ENCODE measurements at regions not wholly inside any gene's neighbourhood (a gene's known extent, or its start where the extent isn't known, plus 50 kb on each side); places are given as distances from the start of the nearest gene placed in this dataset.
"Not testable (repeated sequence)": the region's sequence is repeated elsewhere in the genome, so short reads cannot be mapped to it uniquely, and the experiment has no call there.

DNA sequence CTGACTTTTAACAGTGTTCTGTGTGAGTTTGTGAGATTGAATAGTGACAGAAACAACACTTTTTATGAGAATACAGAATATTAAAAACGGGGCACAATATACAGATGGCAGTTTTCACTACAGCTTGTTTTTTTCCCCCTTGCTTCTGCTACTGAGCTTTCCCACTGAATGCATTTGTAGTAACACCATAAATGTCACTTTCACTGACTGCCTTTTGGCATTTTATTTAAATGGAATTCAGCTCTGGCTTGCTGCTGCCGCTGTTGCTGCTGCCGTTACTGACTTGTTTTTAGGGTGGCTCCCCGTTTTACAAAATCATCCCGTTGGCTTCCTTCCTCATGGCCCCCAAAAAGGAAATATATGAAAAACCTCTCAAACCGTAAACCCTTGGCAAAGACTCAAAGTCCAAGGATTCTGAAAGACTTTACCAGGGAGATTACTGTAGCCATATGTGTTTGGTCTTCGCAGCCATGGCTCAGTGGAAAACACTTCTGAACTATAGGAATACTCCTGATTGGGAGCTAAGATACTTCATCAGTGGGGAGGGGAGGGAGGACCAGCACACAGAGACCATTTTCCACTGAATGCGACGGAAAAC, 151.0 kb downstream of the NUF2 start:
- intact Hi-C loops (cut with micrococcal nuclease), result no loop called here

DNA sequence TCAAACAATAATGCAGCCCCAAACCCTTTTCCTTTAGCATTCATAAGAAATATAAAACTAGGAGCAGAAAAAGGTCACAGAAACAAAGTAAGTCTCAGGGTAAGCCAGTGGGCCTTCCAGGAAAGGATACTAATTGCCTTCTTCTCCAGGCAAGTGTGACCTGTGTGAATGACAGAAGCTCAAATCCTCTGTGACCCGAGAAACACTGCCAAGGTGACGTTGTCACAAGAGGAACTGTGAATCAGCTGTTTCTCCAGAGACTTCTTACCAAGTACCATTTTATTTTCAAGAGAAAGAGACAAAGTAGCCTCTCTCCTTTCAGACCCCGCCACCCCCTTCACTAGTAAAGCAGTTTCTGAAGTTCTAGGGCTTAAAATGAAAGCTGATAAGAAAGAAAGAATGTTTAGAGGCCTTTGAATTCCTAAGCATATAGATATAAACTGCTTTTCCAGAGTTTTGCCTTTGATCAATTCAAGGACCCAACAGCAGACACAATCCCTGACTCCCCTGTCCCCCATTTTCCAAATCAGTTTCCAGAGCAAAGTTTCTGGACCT, 155.6 kb downstream of the NUF2 start:
- intact Hi-C loops (cut with micrococcal nuclease), result no loop called here

DNA sequence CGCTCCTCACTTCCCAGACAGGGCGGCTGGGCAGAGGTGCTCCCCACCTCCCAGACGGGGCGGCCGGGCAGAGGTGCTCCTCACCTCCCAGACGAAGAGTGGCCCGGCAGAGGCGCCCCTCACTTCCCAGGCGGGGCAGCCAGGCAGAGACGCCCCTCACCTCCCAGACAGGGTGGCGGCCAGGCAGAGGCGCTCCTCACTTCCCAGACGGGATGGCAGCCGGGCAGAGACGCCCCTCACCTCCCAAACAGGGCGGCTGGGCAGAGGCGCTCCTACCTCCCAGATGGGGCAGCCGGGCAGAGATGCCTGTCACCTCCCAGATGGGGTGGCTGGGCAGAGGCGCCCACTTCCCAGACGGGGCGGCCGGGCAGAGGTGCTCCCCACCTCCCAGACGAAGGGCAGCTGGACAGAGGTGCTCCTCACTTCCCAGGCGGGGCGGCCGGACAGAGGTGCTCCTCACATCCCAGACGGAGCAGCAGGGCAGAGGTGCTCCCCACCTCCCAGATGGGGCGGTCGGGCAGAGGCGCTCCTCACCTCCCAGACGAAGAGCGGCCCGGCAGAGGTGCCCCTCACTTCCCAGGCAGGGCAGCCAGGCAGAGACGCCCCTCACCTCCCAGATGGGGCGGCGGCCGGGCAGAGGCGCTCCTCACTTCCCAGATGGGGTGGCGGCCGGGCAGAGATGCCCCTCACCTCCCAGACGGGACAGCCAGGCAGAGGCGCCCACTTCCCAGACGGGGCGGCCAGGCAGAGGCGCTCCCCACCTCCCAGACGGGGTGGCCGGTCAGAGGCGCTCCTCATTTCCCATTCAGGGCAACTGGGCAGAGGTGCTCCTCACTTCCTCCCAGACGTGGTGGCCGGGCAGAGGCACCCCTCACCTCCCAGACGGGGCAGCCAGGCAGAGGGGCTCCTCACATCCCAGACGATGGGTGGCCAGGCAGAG, 176.9 kb downstream of the NUF2 start:
- intact Hi-C loops (cut with micrococcal nuclease), result not testable (repeated sequence)

DNA sequence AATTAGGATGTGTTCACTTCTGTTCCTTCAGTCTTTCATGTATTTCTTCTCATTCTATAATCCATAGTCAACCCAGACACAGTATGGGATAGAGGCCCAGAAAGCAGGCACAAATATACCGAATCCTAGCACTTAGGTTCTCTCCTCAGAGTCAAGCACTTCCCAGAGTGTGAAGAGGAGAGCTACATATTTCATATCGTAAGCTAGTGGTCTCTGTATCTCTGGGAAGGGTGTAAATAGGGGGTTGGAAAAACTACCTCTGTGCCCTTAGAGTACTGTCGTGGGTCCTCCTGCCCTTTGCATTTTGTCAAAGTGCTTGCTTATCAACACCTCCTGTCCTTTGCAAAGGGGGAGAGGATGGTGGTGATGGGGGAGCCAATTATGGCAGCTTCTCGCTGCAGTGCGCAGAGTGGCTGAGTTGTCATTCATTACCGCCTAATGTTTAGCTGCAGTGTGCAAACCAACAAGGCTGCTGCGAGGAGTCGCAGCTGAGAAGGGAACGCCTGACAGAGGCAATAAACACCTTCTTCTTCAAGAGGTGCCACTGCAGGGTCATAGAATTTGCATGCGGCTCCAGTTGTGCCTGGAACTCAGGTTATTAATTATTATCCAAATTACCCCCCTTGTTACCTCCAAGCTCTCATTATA, 182.7 kb downstream of the NUF2 start:
- intact Hi-C loops (cut with micrococcal nuclease), result no loop called here

DNA sequence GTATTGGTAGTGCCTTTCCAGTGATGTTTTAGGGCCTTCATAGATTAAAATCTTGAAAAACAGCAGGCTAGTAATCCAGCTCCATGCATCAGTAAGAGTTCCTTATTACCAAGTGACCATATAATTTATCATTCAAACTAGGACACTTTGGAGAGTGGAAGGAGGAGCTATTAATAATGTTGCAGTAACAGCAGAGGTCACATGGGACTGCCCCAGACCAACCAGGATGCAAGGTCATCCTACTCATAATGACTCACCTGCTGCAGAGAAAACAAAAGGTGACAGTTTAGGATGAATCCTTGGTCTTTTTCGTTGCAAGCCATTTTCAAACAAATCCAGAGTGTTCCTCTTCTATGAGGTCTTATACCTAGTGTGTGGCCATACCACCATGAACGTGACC, 187.4 kb downstream of the NUF2 start:
- intact Hi-C loops (cut with micrococcal nuclease), result no loop called here

DNA sequence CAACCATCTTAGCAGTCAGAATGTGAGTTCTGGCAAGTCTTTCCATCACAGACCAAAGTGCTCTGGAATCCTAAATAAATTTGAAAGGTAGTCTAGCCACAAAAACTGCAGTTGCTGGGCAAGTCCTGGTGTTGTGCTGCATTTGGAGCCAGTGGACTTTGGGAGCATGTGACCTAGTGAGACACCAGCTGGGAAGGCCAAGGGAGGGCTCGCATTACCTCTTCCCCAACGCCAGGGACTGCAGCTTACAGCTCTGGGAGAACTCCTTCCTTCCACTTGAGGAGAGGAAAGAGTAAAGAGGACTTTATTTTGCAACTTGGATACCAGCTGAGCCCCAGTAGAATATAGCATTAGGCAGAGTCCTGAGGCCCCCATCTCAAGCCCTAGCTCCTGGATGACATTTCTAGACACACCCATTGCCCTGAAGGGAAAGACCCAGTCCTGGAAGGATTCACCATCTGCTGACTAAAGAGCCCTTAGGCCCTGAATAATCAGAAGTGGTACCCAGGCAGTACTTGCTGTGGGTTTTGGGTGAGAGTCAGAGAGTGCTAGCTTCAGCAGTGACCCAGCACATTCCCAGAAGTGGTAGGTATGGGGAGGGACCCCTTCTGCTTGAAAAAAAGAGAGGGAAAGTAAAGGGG, 190.7 kb downstream of the NUF2 start:
- intact Hi-C loops (cut with micrococcal nuclease), result no loop called here

DNA sequence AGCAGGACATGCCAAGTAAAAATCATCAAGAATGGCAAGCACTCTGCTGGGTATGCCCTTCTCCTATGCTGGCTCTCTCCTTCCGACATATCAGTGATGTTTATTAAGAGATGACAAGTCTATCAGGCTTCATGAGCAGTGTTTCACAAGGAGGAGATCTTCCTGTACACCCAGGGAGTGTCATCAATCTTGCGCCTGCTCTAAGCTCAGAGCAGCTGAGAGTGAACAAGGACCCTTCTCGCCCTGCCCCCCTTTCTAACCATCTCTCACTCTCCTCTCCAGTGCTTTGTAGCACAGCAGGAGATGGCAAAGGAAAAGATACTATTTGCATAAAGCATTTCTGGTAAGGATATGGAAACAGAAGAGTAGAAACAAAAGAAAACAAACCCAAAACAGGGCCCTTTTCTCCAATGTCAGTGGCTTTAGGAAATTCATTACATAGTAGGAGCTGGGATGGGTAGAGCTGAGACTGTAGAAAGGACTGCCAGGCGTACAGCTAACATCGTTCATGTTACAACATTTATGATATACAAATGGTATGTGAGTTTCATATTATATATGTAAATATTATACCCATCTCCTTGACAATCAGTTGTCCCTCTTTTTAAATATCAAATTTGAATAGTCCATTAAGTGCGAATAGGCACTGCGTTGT, 201.7 kb downstream of the NUF2 start:
- intact Hi-C loops (cut with micrococcal nuclease), result no loop called here

DNA sequence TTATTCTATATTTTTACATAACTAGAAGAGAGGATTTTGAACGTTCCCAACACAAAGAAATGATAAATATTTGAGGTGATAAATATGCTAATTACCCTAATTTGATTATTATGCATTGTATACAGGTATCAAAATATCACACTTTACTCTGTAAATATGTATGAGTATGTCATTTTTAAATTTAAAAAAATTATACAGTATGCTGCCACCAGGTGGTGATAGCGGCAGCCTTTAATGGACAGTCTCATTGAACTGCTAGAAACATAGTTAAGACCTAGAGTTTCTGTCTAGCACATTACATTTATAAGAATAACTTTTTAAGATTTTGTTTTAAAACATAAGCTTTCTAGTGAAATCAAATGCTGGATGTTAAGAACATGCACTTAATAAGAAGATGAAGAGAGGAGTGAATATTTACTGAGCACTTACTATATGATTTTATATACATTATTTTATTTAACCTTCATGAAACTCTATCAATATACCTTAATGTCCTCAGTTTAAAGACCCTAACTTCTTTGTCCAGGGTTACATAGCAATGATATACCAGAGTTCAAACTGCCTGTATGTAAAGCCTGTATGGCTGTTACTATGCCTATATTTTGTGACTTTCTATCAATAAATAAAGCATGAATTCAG, 207.1 kb downstream of the NUF2 start:
- intact Hi-C loops (cut with micrococcal nuclease), result loop anchor here (1.0 to 5.0 kb wide), 3 partner anchors 167 to 1544 kb away; no protein-coding TSS in a partner anchor

DNA sequence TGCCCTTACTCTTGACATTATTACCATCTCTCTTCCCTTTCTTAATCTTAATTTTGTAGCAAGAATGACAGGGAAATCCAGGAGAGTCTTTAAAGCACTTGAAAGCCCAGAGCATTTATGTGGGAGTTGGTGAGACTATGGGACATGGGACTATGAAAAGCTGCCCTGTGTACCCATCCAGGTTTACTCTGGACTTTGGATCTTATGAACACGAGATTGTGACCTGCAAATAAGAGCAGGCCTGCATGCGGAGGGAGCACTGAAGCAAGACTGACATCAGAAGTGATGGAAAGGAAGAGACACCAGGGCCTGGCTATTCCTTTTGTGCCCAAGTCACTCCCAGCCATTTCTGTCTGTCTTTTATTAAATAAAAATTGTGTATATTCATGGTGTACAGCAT, 209.6 kb downstream of the NUF2 start:
- intact Hi-C loops (cut with micrococcal nuclease), result no loop called here

DNA sequence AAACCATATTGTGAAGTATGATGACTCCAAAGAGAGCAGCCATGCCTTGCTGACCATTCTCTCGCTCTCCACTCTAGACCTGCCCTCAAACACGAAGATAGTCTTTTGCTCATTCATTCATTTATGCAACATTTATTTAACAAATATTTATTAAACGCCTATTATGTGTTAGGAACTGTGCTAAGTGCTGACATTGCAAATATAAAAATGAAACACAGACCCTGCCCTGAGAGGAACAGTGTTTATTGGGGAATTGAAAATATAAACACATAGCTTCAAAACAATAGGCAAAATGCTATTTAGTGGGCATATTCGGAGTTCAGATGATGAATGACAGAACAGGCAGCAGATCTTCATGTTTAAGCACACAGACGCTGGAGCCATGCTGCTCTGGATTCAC, 213.6 kb downstream of the NUF2 start:
- intact Hi-C loops (cut with micrococcal nuclease), result no loop called here

DNA sequence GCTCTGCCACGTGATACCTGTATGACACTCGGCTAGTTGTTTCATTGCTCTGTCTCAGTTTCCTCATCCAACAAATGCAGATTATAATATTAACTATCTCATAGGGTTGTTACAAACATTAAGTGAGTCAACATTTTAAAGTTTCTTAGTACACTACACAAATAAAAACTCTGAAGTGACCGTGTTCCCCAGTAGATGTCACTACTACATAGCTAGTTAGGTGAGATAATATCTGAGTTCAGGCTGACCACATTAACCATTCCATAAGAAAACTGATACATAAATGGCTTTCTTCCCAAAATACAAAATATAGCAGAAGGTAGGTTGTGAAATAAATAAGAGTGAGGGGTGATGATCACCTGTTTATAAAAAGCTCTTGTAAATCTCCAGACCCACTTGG, 214.1 kb downstream of the NUF2 start:
- intact Hi-C loops (cut with micrococcal nuclease), result no loop called here

DNA sequence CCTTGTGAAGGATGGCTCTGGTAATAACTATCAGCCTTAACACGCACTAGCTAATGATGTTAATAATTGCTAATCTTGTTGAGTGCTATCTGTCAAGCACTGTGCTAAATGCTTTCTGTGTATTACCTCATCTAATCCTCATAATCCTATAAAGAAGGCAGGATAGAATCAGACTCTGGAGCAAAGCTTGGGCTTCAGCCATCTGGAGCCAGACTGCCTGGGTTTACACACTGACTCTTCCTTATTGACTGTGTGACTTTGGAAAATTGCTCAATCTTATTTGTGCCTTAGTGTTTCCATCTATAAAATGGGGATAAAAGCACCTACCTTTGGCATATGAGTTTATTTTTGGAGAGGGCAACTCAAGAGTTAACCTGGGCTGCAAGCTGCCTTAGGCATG, 216.1 kb downstream of the NUF2 start:
- intact Hi-C loops (cut with micrococcal nuclease), result no loop called here

DNA sequence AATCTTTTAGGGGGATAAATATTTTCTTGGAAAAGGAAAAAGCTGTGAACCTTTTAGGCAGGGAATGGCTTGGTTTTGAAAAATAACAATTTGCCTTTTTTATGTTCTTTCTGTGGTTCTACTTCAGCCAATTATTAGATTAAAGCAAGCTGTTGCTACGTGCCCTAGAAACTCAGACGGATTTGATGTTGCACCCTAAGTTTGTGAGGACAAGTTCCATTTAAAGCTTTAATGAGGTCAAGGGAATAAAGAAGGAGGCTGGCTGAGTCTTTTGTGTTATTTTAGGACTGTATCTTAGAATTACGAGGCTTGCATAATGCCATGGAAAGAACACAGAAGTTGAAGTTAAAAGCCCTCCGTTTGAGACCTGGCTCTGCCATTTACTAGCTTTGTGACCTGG, 216.9 kb downstream of the NUF2 start:
- intact Hi-C loops (cut with micrococcal nuclease), result no loop called here

DNA sequence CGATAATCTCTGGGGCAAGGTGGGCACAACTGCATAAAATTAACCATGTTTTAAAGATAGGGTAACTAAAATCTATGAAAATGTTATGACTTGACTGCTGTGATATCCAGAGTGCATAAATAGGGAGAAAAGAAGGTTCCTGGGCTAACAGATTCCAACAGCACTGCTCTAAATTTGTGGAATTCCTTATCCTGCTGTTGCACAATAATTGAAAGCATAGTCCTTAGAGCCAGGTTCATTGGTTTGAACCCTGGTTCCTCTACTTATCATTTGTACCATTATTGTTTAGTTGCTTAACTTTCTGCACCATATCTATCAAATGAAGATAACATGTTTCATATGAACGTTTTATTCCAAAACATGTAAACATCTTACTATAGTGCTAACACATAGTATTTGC, 219.0 kb downstream of the NUF2 start:
- intact Hi-C loops (cut with micrococcal nuclease), result no loop called here

DNA sequence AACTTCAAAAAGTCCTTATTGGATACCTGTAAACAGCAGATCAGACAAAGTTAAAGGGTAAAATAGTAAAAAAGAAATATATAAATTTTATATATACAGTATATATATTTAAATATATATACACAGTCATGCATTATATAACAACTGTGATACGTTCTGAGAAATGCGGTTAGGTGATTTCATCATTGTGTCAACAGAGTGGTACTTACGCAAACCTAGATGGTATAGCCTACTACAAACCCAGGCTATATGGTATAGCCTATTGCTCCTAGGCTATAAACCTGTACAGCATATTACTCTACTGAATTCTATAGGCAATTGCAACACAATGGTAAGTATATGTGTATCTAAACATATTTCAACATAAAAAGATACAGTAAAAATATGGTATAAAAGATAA, 222.7 kb downstream of the NUF2 start:
- intact Hi-C loops (cut with micrococcal nuclease), result no loop called here

DNA sequence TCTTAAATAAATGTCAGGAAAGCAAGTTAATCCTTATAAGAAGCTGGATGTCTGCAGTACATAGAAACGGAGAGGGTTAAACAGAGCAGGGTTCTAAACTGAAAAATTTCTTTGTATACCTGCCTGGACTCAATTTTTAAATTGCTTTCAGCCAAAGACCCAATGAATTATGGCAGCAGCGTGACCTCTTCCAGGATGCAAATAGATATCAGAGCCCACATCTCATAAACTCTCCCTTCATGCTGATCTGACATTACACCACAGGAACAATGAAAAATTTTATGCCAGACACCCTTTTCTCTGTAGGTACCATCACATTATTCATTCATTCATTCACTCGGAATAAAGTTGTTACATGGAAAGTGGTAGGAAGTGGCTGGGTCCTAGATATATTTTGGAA, 236.4 kb downstream of the NUF2 start:
- intact Hi-C loops (cut with micrococcal nuclease), result no loop called here

DNA sequence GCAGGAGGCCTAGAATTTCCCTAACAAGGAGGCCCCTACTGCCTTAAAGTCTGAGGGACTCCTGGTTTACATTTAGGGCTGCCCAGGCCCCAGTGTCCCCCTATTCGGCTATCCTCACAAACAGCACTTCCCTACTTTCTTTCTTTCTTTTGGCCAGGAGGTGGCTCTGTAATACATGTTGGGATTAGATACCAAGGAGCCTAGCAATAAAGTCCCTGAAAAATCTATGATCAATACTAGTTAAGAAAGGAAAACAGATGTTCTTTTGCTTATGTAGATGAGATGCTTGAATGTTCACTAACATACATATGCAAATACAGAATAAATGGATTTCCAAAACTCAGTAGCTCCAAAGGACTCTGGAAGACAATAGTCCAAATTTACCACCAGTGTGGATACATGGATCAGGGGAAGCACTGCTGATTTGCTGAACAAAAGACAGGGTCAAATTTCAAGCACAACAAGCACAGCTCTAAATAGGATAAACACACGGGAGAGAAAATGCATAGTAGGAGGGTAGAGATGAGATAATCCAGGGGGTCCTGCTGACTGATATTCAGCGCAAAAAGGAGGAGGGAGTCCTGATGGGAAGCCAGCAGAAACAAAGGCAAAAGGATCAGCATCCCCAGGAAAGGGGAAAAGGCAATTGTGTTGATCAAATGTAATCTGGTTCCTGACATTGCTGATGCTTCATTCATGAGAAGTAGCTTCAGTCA, 240.0 kb downstream of the NUF2 start:
- intact Hi-C loops (cut with micrococcal nuclease), result no loop called here

DNA sequence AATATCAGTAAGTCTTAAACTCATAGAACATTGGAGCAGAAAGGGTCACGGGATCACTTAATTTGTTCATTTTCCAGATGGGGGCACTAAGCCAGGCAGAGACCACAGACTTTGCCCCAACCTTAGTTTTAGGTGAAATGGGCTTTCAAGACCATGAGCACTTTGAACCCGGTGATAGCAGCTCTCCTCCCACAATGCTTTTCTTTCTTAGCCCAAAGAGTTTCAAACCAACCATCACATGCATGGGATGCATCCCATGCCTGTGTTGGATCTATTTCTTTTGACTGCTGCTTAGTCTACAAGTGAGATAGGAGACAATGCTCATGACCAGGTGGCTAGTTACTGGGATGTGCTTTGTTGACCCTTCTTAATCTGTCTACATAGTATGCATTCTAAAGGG, 240.6 kb downstream of the NUF2 start:
- intact Hi-C loops (cut with micrococcal nuclease), result no loop called here

DNA sequence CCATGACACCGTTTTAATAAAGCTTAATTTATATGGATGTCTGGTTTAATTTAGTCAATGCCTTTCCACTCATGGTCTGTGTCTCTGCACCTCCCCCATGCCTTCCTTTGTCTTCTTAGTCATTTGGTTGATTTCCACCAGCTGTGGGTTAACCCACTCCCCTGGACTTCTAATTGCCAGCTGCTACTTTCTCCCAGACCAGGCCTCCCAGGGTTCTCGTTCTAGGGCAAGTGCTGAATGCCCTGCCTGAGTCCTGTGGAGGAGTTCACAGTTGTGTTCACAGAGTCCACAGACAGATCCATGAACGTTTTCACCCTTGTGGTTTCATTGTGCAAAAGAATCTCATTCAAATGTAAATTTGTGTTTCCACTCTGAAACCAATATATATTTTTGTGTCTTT, 243.4 kb downstream of the NUF2 start:
- intact Hi-C loops (cut with micrococcal nuclease), result no loop called here

DNA sequence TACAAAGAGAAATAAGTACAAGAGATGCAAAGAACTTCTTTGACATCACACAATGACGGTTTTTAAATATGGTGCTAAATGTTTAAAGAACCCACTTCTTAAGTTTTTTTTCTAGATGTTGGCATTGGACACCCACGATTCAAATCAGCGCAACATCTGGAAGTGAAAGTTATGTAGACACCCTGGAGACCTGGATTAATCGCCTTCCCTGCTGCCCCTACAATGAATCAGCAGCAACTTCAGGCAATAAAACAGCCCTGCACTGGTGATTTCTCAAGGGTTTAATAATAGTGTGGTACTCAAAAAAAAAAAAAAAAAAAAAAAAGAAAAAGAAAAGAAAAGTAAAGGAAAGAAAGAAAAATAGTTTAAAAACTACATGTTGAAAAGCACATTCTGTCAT, 248.3 kb downstream of the NUF2 start:
- intact Hi-C loops (cut with micrococcal nuclease), result no loop called here
